GM12892 (cell line): ENCODE measurements at regions not wholly inside any gene's neighbourhood (a gene's known extent, or its start where the extent isn't known, plus 50 kb on each side); places are given as distances from the start of the nearest gene placed in this dataset.

Experiments used
- POLR2A ChIP-seq: IDR thresholded peaks from 2 replicates; pipeline ENCODE4 v1.6.1; 2011; ENCODE audit warnings: low read depth, low read length, control low read depth
- TAF1 ChIP-seq: IDR thresholded peaks from 2 replicates; pipeline ENCODE4 v1.6.1; 2011; ENCODE audit warnings: low read depth, mild to moderate bottlenecking, control low read depth, low read length, borderline replicate concordance

GRCh38 chr15:66893294-66893693 is 172.1 kb upstream of the SMAD3 start:
- TF ChIP-seq TAF1 (no peak), POLR2A (no peak)
